ENCODE measurements at regions not wholly inside any gene's neighbourhood (a gene's known extent, or its start where the extent isn't known, plus 50 kb on each side); places are given as distances from the start of the nearest gene placed in this dataset.

- no peak for TF ChIP-seq CTCF (IDR thresholded peaks at IDR 0.05; ENCODE audit: low read depth, low read length, missing control alignments)
These were observed 210.6 kb upstream of the LUZP2 start for GRCh38 chr11:24286238-24286637.

GRCh38 chr11:24289301-24289700 lies 207.6 kb upstream of the LUZP2 start:
- TF ChIP-seq CTCF (IDR thresholded peaks at IDR 0.05; ENCODE audit: low read depth, low read length, missing control alignments): no peak
- no peak overlapping the region for H3K4me3 ChIP-seq (replicated peaks; ENCODE audit: low read depth, low read length)
- no peak for DNase-seq (ENCODE audit: extremely low read depth, low read depth)

More at GRCh38 chr11:24286238-24286637, 210.6 kb upstream of the LUZP2 start:
- H3K4me3 ChIP-seq (replicated peaks; ENCODE audit: low read depth, low read length): no peak overlapping the region
- DNase-seq (ENCODE audit: extremely low read depth, low read depth): no peak

GRCh38 chr11:24293964-24294363 lies 202.9 kb upstream of the LUZP2 start:
- DNase-seq (ENCODE audit: extremely low read depth, low read depth): no peak
- TF ChIP-seq CTCF (IDR thresholded peaks at IDR 0.05; ENCODE audit: low read depth, low read length, missing control alignments): no peak
- no peak overlapping the region for H3K4me3 ChIP-seq (replicated peaks; ENCODE audit: low read depth, low read length)

GRCh38 chr11:24295360-24295759 lies 201.5 kb upstream of the LUZP2 start:
- no peak for TF ChIP-seq CTCF (IDR thresholded peaks at IDR 0.05; ENCODE audit: low read depth, low read length, missing control alignments)
- DNase-seq (ENCODE audit: extremely low read depth, low read depth): no peak
- no peak overlapping the region for H3K4me3 ChIP-seq (replicated peaks; ENCODE audit: low read depth, low read length)

GRCh38 chr11:24297461-24297860 lies 199.4 kb upstream of the LUZP2 start:
- no peak for TF ChIP-seq CTCF (IDR thresholded peaks at IDR 0.05; ENCODE audit: low read depth, low read length, missing control alignments)
- no peak overlapping the region for H3K4me3 ChIP-seq (replicated peaks; ENCODE audit: low read depth, low read length)
- no peak for DNase-seq (ENCODE audit: extremely low read depth, low read depth)

GRCh38 chr11:24298146-24298545 lies 198.7 kb upstream of the LUZP2 start:
- no peak for TF ChIP-seq CTCF (IDR thresholded peaks at IDR 0.05; ENCODE audit: low read depth, low read length, missing control alignments)
- no peak for DNase-seq (ENCODE audit: extremely low read depth, low read depth)
- no peak overlapping the region for H3K4me3 ChIP-seq (replicated peaks; ENCODE audit: low read depth, low read length)

- no peak for DNase-seq (ENCODE audit: extremely low read depth, low read depth)
- no peak overlapping the region for H3K4me3 ChIP-seq (replicated peaks; ENCODE audit: low read depth, low read length)
- no peak for TF ChIP-seq CTCF (IDR thresholded peaks at IDR 0.05; ENCODE audit: low read depth, low read length, missing control alignments)
These were observed 184.9 kb upstream of the LUZP2 start for GRCh38 chr11:24311974-24312373.

Data from HFF-Myc (cell line).